GM12878 (cell line): ENCODE measurements at regions not wholly inside any gene's neighbourhood (a gene's known extent, or its start where the extent isn't known, plus 50 kb on each side); places are given as distances from the start of the nearest gene placed in this dataset.

Experiments
- ATAC-seq: fragments of 200-7000 bp; cut with Tn5 transposase; 3 replicates; pipeline ENCODE4 v1.9.1; 2020; ENCODE audit warnings: mild to moderate bottlenecking, moderate library complexity
- BruUV-seq: library from RNA; stranded (reverse); fragments of 400-500 nt; replicated peaks from 2 replicates; lab custom pipeline; 2021; lab: Mats Ljungman, UMichigan
- CTCF ChIA-PET: fragments of 300-600 bp; sonication (Branson Sonifier 250); formaldehyde crosslinking; extraction: SDS; loops from one replicate; lab custom pipeline; 2021; ENCODE audit warnings: inconsistent platforms; lab: Yijun Ruan, JAX
- POLR2A ChIA-PET: fragments of 350-600 bp; formaldehyde crosslinking; extraction: SDS; loops from one replicate; lab custom pipeline; 2021; ENCODE audit warnings: inconsistent platforms; lab: Charles Lee
- RAD21 ChIA-PET: fragments of 300-600 bp; sonication (Branson Sonifier 250); formaldehyde crosslinking; loops from one replicate; lab custom pipeline; 2023; ENCODE audit warnings: antibody characterized with exemption; ENCODE audit not compliant: unreplicated experiment; lab: Charles Lee
- SMC1A ChIA-PET: fragments of 300-600 bp; sonication (Branson Sonifier 250); formaldehyde crosslinking; loops from one replicate; lab custom pipeline; 2023; ENCODE audit not compliant: unreplicated experiment, uncharacterized antibody; lab: Charles Lee
- DNase-seq: peaks from one replicate; pipeline ENCODE4 v3.0.0-alpha.2; 2011; ENCODE audit warnings: low read depth, low spot score
- FAIRE-seq: peaks from 3 replicates; lab custom pipeline; 2011; peaks lifted over from hg19 to GRCh38; lab: Jason Lieb, UNC
- H2AFZ ChIP-seq: 2 replicates; pipeline ENCODE4 v1.6.0; 2011; ENCODE audit warnings: low read depth, low read length, control low read depth; ENCODE audit not compliant: control insufficient read depth
- H3K27ac ChIP-seq: 2 replicates; pipeline ENCODE4 v1.5.1; 2011; ENCODE audit warnings: control low read depth; ENCODE audit not compliant: control insufficient read depth, insufficient read depth
- H3K27me3 ChIP-seq, 2 experiments: replicated peaks in 1 of 2; 2 replicates each; pipeline versions ENCODE4 v1.6.0 to v1.6.1; 2011; ENCODE audit warnings: low read length in 1 of 2; ENCODE audit not compliant: control insufficient read depth in 2 of 2, insufficient read depth in 2 of 2
- H3K36me3 ChIP-seq, 2 experiments: 2 replicates each; pipeline ENCODE4 v1.5.1; 2011; ENCODE audit warnings: low read length in 1 of 2; ENCODE audit not compliant: control insufficient read depth in 2 of 2, insufficient read depth in 2 of 2
- H3K4me1 ChIP-seq: 2 replicates; pipeline ENCODE4 v1.6.1; 2011; ENCODE audit warnings: mild to moderate bottlenecking, low read length, moderate library complexity, mixed read lengths; ENCODE audit not compliant: control insufficient read depth, insufficient read depth
- H3K4me2 ChIP-seq: 2 replicates; pipeline ENCODE4 v1.6.0; 2011; ENCODE audit warnings: control low read depth; ENCODE audit not compliant: control insufficient read depth, insufficient read depth
- H3K4me3 ChIP-seq: fragments of 200-600 bp; sonication (generic); 2 replicates; pipeline ENCODE4 v1.5.1; 2016
- H3K79me2 ChIP-seq: 2 replicates; pipeline ENCODE4 v1.6.0; 2011; ENCODE audit warnings: low read length; ENCODE audit not compliant: control insufficient read depth, insufficient read depth
- H3K9ac ChIP-seq: 2 replicates; pipeline ENCODE4 v1.8.0; 2011; ENCODE audit warnings: low read length, control low read depth, mixed read lengths; ENCODE audit not compliant: control insufficient read depth, insufficient read depth
- H3K9me3 ChIP-seq: replicated peaks from 3 replicates; pipeline ENCODE4 v1.5.1; 2011; ENCODE audit warnings: mild to moderate bottlenecking, low read length; ENCODE audit not compliant: control insufficient read depth, insufficient read depth
- H4K20me1 ChIP-seq: 2 replicates; pipeline ENCODE4 v1.6.0; 2011; ENCODE audit not compliant: control insufficient read depth, insufficient read depth
- BACH1 ChIP-seq: fragments of 450-650 bp; IDR thresholded peaks from 2 replicates; pipeline ENCODE4 v1.6.1; 2017; ENCODE audit warnings: mild to moderate bottlenecking, borderline replicate concordance
- BHLHE40 ChIP-seq, 2 experiments: fragments of 450-650 bp in 1 of 2; IDR thresholded peaks; 2 replicates each; pipeline ENCODE4 v1.6.1; 2011 to 2017; ENCODE audit warnings: low read depth in 2 of 2, borderline replicate concordance in 1 of 2, improper control_type of control experiment in 1 of 2, low read length in 1 of 2, mild to moderate bottlenecking in 1 of 2
- EP300 ChIP-seq, 2 experiments: fragments of 150-350 bp in 1 of 2; IDR thresholded peaks; 2 replicates each; pipeline ENCODE4 v1.6.1; 2011 to 2012; ENCODE audit warnings: low read depth in 2 of 2, low read length in 2 of 2, borderline replicate concordance in 1 of 2, improper control_type of control experiment in 1 of 2, inconsistent platforms in 1 of 2; ENCODE audit not compliant: control insufficient read depth in 1 of 2
- ESRRA ChIP-seq: IDR thresholded peaks from 2 replicates; pipeline ENCODE4 v1.6.1; 2012; ENCODE audit warnings: mild to moderate bottlenecking, low read length, improper control_type of control experiment
- NFYA ChIP-seq: IDR thresholded peaks from 2 replicates; pipeline ENCODE4 v1.6.1; 2011; ENCODE audit warnings: low read depth, mild to moderate bottlenecking, low read length, improper control_type of control experiment, borderline replicate concordance
- NR2F1 ChIP-seq: fragments of 450-650 bp; conservative IDR thresholded peaks from 2 replicates; pipeline ENCODE4 v1.6.1; 2017; ENCODE audit warnings: mild to moderate bottlenecking
- NRF1 ChIP-seq: conservative IDR thresholded peaks from 2 replicates; pipeline ENCODE4 v1.6.1; 2011; ENCODE audit warnings: mild to moderate bottlenecking, low read depth, low read length, improper control_type of control experiment
- PML ChIP-seq: IDR thresholded peaks from 2 replicates; pipeline ENCODE4 v1.6.1; 2012; ENCODE audit warnings: low read length, inconsistent platforms
- RUNX3 ChIP-seq: IDR thresholded peaks from 2 replicates; pipeline ENCODE4 v1.6.1; 2012; ENCODE audit warnings: low read length, inconsistent platforms
- SMARCA5 ChIP-seq: fragments of 450-650 bp; IDR thresholded peaks from 2 replicates; pipeline ENCODE4 v1.6.1; 2017; ENCODE audit warnings: mild to moderate bottlenecking
- YY1 ChIP-seq: IDR thresholded peaks from 2 replicates; pipeline ENCODE4 v1.6.1; 2011; ENCODE audit warnings: low read depth, mild to moderate bottlenecking, low read length
- WGBS: methylation state at CpG from one replicate; pipeline ENCODE4 v1.1.6; 2016; ENCODE audit warnings: low lambda C conversion rate; ENCODE audit not compliant: insufficient replicate concordance, insufficient coverage; ENCODE audit errors: missing lambda C conversion rate; 5-methylcytosine and 5-hydroxymethylcytosine counted together
- in situ Hi-C: fragments of 300-500 bp; cut with MboI; formaldehyde crosslinking; loops from 9 replicates; pipeline ENCODE4 v1.14.3; 2018; ENCODE audit warnings: mixed read lengths
- intact Hi-C: fragments of 100-400 bp; cut with micrococcal nuclease; formaldehyde crosslinking; loops from one replicate; pipeline ENCODE4 v1.14.2; 2022; ENCODE audit not compliant: unreplicated experiment
- TF ChIP-seq, protein P1 (sequence below): fragments of 450-650 bp; IDR thresholded peaks from 2 replicates; pipeline ENCODE4 v1.6.1; 2018; ENCODE audit warnings: borderline replicate concordance, mild to moderate bottlenecking; ENCODE audit not compliant: partially characterized antibody
- TF ChIP-seq, protein P2 (sequence below): fragments of 450-650 bp; IDR thresholded peaks from 2 replicates; pipeline ENCODE4 v1.6.1; 2016; ENCODE audit warnings: mild to moderate bottlenecking

DNA sequence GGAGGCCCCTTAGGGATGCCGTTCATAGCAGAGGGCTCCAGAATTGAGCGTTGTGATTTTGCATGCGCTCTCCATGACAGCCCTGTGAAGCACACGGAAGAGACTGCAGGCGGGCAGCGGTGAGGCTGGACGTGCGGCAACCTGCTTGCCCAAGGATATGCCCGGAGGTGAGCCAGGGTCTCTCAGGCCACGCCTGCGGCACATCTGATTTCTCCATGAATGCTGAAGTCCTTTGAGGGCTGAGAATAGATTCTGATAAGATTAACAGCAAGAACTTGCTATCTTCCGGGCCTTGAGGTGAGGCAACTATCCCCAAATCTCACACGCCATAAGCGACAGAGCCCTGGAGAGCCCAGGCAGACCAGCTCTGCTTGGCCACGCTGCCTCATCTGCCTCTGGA lies 55.6 kb upstream of the LAMA1 start (continued):
- TF ChIP-seq YY1 = no peak
- TF ChIP-seq, protein P1, sequence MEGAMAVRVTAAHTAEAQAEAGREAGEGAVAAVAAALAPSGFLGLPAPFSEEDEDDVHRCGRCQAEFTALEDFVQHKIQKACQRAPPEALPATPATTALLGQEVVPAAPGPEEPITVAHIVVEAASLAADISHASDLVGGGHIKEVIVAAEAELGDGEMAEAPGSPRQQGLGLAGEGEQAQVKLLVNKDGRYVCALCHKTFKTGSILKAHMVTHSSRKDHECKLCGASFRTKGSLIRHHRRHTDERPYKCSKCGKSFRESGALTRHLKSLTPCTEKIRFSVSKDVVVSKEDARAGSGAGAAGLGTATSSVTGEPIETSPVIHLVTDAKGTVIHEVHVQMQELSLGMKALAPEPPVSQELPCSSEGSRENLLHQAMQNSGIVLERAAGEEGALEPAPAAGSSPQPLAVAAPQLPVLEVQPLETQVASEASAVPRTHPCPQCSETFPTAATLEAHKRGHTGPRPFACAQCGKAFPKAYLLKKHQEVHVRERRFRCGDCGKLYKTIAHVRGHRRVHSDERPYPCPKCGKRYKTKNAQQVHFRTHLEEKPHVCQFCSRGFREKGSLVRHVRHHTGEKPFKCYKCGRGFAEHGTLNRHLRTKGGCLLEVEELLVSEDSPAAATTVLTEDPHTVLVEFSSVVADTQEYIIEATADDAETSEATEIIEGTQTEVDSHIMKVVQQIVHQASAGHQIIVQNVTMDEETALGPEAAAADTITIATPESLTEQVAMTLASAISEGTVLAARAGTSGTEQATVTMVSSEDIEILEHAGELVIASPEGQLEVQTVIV = no peak

DNA sequence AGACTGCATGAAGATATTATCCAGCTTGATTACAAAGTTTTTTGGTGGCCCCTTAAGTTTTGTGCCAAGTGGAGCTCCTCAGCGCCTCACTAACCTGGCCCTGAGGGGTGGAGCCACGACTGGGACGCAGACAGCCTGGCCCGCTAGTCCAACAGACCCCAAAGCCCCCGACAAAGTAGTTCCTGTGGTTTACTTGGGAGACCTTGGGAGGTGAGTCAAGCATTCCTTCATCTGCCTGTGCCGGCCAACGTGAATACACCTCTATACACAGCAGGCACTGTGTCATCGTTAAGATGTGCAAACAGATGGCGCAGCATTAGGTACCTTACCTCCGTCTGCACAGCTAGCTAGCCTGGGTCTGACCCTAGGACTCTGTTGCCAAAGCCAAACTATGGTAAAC lies 55.0 kb upstream of the LAMA1 start:
- POLR2A ChIA-PET = no interaction called here
- H3K4me3 ChIP-seq = no peak overlapping the region
- ATAC-seq (no peak), DNase-seq (no peak), FAIRE-seq (no peak)
- no peak overlapping the region for H3K27ac ChIP-seq
- H3K9ac ChIP-seq = no peak overlapping the region
- no peak overlapping the region for H3K4me2 ChIP-seq
- 31% methylated on average over 10 of the region's 10 CpGs for WGBS
- H2AFZ ChIP-seq = no peak overlapping the region
- H3K27me3 ChIP-seq = no peaks in the 10 kb centered on the region
- H4K20me1 ChIP-seq = no peaks in the 10 kb centered on the region
- intact Hi-C loops (no loop called here), in situ Hi-C loops (no loop called here)
- no TSS peak for BruUV-seq
- H3K36me3 ChIP-seq = no peaks in the 10 kb centered on the region
- RAD21 ChIA-PET = no interaction called here
- no peaks in the 10 kb centered on the region for H3K79me2 ChIP-seq
- TF ChIP-seq BHLHE40 (IDR thresholded peaks at IDR 0.05; ENCODE audit: borderline replicate concordance in 1 of 2, low read depth in 2 of 2, low read length in 1 of 2) = no peak
- TF ChIP-seq PML = no peak
- no peak for TF ChIP-seq RUNX3
- TF ChIP-seq NRF1 = no peak
- no peak for TF ChIP-seq SMARCA5
- TF ChIP-seq, protein P2, sequence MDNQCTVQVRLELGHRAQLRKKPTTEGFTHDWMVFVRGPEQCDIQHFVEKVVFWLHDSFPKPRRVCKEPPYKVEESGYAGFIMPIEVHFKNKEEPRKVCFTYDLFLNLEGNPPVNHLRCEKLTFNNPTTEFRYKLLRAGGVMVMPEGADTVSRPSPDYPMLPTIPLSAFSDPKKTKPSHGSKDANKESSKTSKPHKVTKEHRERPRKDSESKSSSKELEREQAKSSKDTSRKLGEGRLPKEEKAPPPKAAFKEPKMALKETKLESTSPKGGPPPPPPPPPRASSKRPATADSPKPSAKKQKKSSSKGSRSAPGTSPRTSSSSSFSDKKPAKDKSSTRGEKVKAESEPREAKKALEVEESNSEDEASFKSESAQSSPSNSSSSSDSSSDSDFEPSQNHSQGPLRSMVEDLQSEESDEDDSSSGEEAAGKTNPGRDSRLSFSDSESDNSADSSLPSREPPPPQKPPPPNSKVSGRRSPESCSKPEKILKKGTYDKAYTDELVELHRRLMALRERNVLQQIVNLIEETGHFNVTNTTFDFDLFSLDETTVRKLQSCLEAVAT = no peak
- TF ChIP-seq BACH1 = no peak
- TF ChIP-seq NFYA = no peak
- no peak for TF ChIP-seq ESRRA
- no peak for TF ChIP-seq EP300 (IDR thresholded peaks at IDR 0.05; ENCODE audit: borderline replicate concordance in 1 of 2, control insufficient read depth in 1 of 2, low read depth in 2 of 2, low read length in 2 of 2)
- no peak for TF ChIP-seq NR2F1
- TF ChIP-seq, all 136 proteins: peak for 0
- ChIA-PET CTCF (no interaction called here), SMC1A (no interaction called here)
- H3K4me1 ChIP-seq = no peaks in the 10 kb centered on the region
- no peaks in the 10 kb centered on the region for H3K9me3 ChIP-seq
